ENCODE measurements at regions not wholly inside any gene's neighbourhood (a gene's known extent, or its start where the extent isn't known, plus 50 kb on each side); places are given as distances from the start of the nearest gene placed in this dataset.

DNA sequence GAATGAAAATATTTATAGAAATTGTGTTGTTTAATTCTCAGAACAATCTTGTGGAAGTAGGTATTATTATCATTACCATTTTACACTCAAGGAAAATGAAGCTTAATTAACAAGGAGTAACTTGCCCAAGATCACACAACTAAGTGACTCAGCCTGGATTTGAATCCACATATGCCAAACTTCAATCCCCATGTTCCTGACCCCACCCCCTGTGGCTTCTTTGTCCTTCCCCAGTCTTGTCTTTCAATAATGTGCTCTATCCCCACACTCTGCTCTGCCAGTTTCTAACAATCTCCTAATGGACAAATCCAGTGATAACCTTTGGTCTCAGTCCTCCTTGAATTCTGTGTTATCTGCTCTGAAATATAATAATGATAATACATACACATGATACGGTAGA lies 355.2 kb downstream of the BMP4 start:
- no peak for DNase-seq

DNA sequence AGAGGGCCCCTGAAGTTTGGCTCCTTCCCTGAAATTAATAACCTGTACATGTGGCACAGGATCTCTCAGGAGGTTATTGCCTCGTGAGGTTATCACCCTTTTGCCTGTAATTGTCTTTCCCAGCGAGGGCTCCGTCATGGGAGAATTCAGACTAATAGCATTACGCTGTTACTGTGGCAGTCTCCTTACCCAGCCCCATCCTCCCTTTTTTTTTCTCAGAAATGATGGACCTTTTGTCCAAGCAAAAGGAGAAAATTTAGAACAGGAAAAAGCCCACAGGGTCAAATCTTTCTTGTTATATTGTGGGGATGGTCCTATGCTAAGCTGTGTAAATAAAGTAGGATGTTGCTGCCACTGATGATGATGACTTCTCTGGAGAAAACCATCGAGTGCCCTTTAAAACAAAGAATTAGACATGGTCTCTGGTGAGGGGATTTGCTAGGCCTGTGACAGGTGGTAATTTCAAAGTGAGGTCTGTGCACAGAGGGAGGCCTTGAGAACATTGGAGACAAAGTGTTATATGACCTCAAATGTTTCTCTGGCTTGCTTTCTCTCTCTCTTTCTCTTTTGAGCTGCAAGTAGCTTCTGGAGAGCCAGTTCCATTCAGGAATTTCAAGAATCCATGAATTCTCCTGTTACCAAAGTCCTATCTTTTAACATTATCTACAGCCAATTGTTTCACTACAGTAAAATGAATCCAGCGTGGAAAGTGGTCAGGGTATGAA lies 357.2 kb downstream of the BMP4 start:
- DNase-seq, result no peak

GRCh38 chr14:53596853-53597525 lies 359.6 kb downstream of the BMP4 start:
- DNase-seq, result no peak

DNA sequence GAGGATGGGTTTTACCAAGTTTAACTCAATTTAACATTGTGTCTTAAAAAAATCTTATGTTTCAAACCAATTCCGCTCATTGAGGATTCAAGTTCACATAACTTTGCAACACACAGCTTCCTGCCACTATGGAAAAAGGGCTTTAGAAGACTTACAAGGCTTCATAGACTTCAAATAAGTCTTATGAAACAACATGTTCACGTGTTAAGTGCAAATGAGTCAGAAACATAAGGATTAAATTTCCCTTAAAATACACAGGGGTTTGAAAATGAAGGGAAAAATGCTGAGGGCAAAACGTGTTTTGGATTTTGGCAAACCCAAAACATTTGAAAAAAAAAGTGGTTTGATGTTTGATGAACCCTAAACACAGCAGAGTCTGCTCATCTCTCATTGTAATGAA lies 364.8 kb downstream of the BMP4 start:
- DNase-seq, result no peak

DNA sequence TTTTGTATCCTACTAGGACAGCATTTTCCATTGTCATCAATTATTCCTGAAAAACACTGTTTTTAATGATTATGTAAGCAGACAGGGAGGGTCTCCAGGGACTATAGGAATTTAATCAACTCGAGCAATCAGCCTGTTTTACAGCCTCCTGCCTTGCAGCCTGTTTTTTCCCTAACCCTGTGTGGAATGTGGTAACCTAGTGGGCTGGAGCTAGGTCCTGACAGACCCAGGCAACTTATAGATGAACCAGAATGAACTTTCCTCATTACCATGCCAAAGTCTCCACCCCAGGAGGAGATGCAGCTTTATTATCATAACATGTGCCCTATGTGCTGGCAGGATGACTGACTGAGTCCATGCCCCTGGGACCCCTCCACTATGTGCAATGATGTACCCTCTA lies 375.1 kb downstream of the BMP4 start:
- DNase-seq, result no peak

DNA sequence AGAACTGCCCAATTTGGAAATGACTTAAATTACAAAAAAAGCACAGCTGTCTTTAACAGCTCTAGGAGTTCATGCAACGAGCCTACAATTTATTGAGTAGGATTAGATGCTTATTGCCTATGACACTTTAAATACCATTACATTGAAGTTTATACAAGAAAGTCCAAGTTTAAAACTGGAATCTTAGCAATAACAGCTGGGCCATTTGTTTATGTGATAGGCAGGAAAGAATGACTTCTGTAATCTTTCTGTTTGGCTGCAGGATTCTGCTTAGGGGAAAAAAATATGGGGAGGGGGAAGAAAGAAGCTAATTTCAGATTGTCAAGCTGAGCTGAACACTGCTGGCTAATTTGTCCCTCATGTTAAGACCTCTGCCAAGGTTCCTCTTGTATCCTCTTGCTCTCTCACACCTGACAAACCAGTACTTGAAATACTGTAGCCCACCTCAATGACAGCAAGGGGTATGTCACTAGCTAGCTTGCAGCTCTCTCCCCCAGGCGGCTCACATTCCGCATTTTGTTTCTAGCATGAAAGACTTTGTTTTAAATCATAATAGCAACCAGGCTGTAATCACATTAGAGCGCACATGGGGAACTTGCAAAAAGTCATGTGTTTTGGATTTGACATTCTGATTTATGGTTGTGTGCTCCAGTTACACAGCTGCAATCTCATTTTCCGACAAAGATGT lies 384.8 kb downstream of the BMP4 start:
- DNase-seq, result no peak

DNA sequence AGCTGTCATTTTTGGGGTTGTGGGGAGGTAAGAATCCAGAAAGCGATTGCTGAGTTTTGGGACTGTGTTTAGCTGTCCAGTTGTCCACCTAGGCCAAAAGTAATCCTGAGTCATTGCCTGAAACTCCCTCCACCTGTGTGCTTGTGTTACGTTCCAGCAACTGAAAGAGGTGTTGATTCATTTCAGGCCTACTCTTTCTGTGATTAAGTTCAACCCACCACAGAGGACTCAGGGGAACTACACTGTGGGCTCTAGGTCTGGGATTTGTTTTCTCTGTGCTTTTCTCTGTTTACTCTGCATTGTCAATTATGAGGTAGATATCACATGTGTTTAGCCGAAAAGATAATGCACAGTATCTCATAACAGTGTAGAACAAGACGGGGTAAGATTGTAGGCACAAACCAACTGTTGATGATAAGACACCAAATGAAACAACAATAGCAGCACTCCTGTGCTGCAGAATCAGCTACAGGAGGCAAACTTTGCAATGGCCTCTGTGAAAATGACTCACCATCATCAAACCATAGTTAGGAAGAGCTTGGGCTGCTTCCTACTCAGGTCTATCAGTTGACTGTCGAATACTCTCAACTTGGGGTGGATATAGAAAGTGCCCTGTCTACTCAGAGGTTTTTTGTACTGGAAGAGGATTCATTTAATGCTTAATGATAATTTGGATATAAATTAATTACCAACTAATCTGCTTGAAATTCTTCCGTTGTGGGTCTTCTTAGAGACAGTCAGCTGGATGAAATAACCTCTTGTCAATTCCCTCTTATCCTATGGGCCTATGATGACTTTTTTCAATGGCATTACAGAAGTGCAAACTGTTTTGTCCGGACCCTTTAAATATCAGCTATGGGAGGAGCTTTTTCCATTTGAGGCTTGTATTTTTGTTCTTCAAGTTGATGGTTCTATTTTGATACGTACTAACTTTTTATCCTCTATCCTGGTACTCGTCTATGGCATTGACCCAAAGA lies 385.9 kb downstream of the BMP4 start:
- no peak for DNase-seq

DNA sequence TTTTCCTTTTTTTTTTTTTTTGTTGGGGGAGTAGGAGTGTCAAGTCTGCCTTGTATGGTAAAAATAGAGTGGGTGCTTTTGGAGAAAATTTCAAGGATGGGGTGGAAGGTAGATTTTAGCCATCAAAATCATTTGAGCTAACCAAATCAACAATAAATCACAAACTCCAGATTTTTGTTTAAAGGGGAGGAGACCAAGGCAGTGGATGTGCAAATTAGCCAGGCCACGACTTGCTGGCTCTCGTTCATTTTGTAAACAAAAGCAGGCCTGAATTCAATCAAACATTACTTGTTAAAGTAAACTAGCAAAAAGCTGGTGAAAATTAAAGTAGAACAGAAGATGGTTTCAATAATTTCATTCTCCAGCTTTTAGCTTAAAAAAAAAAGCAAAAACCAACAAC lies 387.2 kb downstream of the BMP4 start:
- DNase-seq, result no peak

- DNase-seq, result no peak
Measured at GRCh38 chr14:53567236-53567780, 389.3 kb downstream of the BMP4 start.

DNA sequence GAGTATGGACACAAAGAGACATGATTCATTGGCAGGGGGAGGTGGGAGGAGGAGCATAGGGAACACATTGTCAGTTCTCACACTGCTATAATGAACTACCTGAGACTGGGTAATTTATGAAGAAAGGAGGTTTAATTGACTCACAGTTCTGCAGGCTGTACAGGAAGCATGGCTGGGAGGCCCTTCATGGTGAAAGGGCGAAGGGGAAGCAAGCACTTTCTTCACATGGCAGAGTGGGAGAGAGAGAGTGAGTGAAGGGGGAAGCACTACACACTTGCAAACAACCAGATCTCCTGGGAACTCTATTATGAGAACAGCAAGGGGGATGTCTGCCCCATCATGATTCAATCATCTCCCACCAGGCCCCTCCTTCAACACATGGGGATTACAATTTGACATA lies 391.8 kb downstream of the BMP4 start:
- DNase-seq, result no peak

DNA sequence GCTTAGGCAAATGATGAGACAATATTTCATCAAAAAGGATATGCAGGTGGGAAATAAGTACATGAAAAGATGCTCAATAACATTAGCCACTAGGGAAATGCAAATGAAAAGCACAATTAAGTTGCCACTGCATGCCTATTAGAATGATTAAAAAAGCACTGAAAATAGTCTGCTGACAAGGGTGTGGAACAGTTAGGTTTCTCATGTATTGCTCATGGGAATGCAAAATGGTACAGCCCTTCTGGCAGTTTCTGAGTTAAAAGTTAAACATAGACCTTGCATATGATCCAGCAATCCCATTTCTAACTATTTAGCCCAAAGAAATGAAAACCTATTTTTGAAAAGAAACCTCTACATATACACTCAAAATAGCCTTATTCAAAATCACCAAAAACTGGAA lies 393.0 kb downstream of the BMP4 start:
- no peak for DNase-seq

GRCh38 chr14:53553221-53553620 lies 400.1 kb upstream of the DDHD1 start:
- no peak for DNase-seq

- no peak for DNase-seq
Measured at GRCh38 chr14:53551862-53552261, 398.7 kb upstream of the DDHD1 start.

GRCh38 chr14:53550776-53551175 lies 397.7 kb upstream of the DDHD1 start:
- no peak for DNase-seq

GRCh38 chr14:53549956-53550355 lies 396.8 kb upstream of the DDHD1 start:
- no peak for DNase-seq

DNA sequence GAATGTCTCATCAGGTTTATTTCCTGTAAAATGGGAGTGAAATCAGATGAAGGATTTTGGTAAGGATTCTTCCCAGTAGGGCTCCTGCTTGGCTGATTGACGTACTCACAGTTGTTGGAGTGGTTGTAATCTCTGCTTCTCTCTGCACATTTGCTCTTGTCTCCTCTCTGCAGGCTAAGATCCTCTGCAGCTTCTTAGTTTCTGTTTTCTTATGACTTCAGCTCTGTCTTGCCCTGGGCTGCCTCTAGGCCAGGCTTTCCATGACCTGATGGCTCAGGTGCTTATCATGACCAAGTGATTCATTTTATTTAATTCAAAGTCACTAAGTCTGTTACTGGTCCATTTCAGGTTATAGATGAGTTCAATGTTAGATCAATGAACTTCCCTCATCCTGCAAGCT lies 394.5 kb upstream of the DDHD1 start:
- no peak for DNase-seq

GRCh38 chr14:53545217-53545616 lies 392.1 kb upstream of the DDHD1 start:
- DNase-seq, result no peak

- no peak for DNase-seq
Measured at GRCh38 chr14:53542732-53543131, 389.6 kb upstream of the DDHD1 start.

- DNase-seq, result no peak
Measured at GRCh38 chr14:53541411-53541810, 388.3 kb upstream of the DDHD1 start.

- peak; percentile 72 for DNase-seq
Measured at GRCh38 chr14:53539489-53540126, 386.5 kb upstream of the DDHD1 start.

- DNase-seq, result no peak
Measured at GRCh38 chr14:53538316-53538881, 385.3 kb upstream of the DDHD1 start.
